Sigmoid colon (tissue), 4 donors: ENCODE measurements at regions not wholly inside any gene's neighbourhood (a gene's known extent, or its start where the extent isn't known, plus 50 kb on each side); places are given as distances from the start of the nearest gene placed in this dataset.

ENCODE experiments used
- EP300 ChIP-seq, 4 donors: sonication (generic); formaldehyde crosslinking; IDR thresholded peaks; one replicate each; pipeline ENCODE4 v1.6.1; 2017; ENCODE audit warnings: antibody characterized with exemption in 4 of 4
- POLR2A ChIP-seq, 2 donors: fragments of 450-650 bp; IDR thresholded peaks; one replicate each; pipeline ENCODE4 v1.6.1; 2016; ENCODE audit warnings: antibody characterized with exemption in 2 of 2, mild to moderate bottlenecking in 2 of 2, moderate library complexity in 2 of 2
- TF ChIP-seq, protein P1 (sequence below), 4 experiments: fragments of 450-650 bp in 3 of 4; fragments of 200-600 bp in 1 of 4; IDR thresholded peaks; one replicate each; pipeline ENCODE4 v1.5.1; 2016 to 2019; ENCODE audit warnings: antibody characterized with exemption in 4 of 4, mild to moderate bottlenecking in 3 of 4, moderate library complexity in 2 of 4

DNA sequence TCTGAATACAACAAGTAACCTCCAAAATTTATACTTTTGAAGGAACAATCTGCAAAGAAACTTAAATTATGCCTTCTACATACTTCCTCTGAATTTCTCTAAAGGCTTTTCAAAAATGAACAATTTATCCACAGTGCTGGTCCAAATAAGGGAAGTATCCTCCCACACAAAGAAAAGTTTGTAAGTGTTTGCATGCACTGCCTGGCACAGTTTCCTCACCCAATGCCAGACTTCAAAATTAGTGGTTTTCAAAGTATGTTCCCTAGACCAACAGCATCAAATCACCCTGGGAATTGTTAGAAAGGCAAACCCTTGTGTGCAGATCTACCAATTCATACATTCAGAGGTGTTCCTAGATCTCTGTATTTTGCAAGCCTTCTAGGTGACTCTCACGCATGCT is 82.5 kb downstream of the PCTP start:
- TF ChIP-seq, protein P1, sequence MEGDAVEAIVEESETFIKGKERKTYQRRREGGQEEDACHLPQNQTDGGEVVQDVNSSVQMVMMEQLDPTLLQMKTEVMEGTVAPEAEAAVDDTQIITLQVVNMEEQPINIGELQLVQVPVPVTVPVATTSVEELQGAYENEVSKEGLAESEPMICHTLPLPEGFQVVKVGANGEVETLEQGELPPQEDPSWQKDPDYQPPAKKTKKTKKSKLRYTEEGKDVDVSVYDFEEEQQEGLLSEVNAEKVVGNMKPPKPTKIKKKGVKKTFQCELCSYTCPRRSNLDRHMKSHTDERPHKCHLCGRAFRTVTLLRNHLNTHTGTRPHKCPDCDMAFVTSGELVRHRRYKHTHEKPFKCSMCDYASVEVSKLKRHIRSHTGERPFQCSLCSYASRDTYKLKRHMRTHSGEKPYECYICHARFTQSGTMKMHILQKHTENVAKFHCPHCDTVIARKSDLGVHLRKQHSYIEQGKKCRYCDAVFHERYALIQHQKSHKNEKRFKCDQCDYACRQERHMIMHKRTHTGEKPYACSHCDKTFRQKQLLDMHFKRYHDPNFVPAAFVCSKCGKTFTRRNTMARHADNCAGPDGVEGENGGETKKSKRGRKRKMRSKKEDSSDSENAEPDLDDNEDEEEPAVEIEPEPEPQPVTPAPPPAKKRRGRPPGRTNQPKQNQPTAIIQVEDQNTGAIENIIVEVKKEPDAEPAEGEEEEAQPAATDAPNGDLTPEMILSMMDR (IDR thresholded peaks at IDR 0.05): no peak
- TF ChIP-seq EP300 (IDR thresholded peaks at IDR 0.05) (no peak), POLR2A (IDR thresholded peaks at IDR 0.05) (no peak)
